H9 (cell line): ENCODE measurements at regions not wholly inside any gene's neighbourhood (a gene's known extent, or its start where the extent isn't known, plus 50 kb on each side); places are given as distances from the start of the nearest gene placed in this dataset.

Experiments used
- DNase-seq: peaks from one replicate; pipeline ENCODE4 v3.0.0-alpha.2; 2017
- H2AFZ ChIP-seq: one replicate; pipeline ENCODE4 v1.6.1; 2013; ENCODE audit warnings: mild to moderate bottlenecking, low read length, control low read depth, moderate library complexity
- H2AK5ac ChIP-seq: 2 replicates; pipeline ENCODE4 v1.6.1; 2013; ENCODE audit warnings: low read length, control low read depth, mixed read lengths; ENCODE audit not compliant: insufficient read length
- H2BK120ac ChIP-seq: one replicate; pipeline ENCODE4 v1.6.1; 2013; ENCODE audit warnings: low read depth, mild to moderate bottlenecking, low read length, control low read depth, inconsistent platforms; ENCODE audit not compliant: poor library complexity, severe bottlenecking
- H2BK12ac ChIP-seq: 2 replicates; pipeline ENCODE4 v1.6.1; 2013; ENCODE audit warnings: low read length, control low read depth, mixed read lengths, low read depth; ENCODE audit not compliant: insufficient read length
- H2BK15ac ChIP-seq: 2 replicates; pipeline ENCODE4 v1.6.1; 2013; ENCODE audit warnings: low read depth, low read length, control low read depth
- H2BK20ac ChIP-seq: one replicate; pipeline ENCODE4 v1.6.1; 2013; ENCODE audit warnings: low read depth, mild to moderate bottlenecking, low read length, control low read depth, inconsistent platforms; ENCODE audit not compliant: poor library complexity, severe bottlenecking
- H2BK5ac ChIP-seq: 2 replicates; pipeline ENCODE4 v1.6.1; 2013; ENCODE audit warnings: low read length, control low read depth, mixed read lengths; ENCODE audit not compliant: insufficient read length
- H3K14ac ChIP-seq: 2 replicates; pipeline ENCODE4 v1.6.1; 2013; ENCODE audit warnings: low read length, control low read depth; ENCODE audit not compliant: insufficient read depth
- H3K18ac ChIP-seq: 2 replicates; pipeline ENCODE4 v1.6.1; 2013; ENCODE audit warnings: low read depth, mild to moderate bottlenecking, mixed read lengths, low read length, control low read depth; ENCODE audit not compliant: insufficient read length
- H3K23ac ChIP-seq: 2 replicates; pipeline ENCODE4 v1.6.1; 2013; ENCODE audit warnings: low read length, control low read depth, mixed read lengths, low read depth; ENCODE audit not compliant: insufficient read length
- H3K23me2 ChIP-seq: 2 replicates; pipeline ENCODE4 v1.6.1; 2013; ENCODE audit warnings: low read depth, mild to moderate bottlenecking, mixed read lengths, low read length, control low read depth; ENCODE audit not compliant: insufficient read length, poor library complexity, severe bottlenecking
- H3K27ac ChIP-seq: 2 replicates; pipeline ENCODE4 v1.5.1; 2013; ENCODE audit warnings: low read length, control low read depth, mixed read lengths, low read depth; ENCODE audit not compliant: insufficient read length
- H3K27me3 ChIP-seq: 2 replicates; pipeline ENCODE4 v1.6.1; 2013; ENCODE audit warnings: low read length, control low read depth, inconsistent platforms; ENCODE audit not compliant: insufficient read depth
- H3K4ac ChIP-seq: 2 replicates; pipeline ENCODE4 v1.6.1; 2013; ENCODE audit warnings: low read depth, mild to moderate bottlenecking, control low read depth, inconsistent platforms, low read length, moderate library complexity
- H3K4me1 ChIP-seq: 2 replicates; pipeline ENCODE4 v1.6.1; 2013; ENCODE audit warnings: low read length, control low read depth, inconsistent platforms; ENCODE audit not compliant: insufficient read depth
- H3K4me2 ChIP-seq: 2 replicates; pipeline ENCODE4 v1.6.1; 2013; ENCODE audit warnings: low read length, control low read depth, mixed read lengths; ENCODE audit not compliant: insufficient read length, insufficient read depth
- H3K56ac ChIP-seq: 2 replicates; pipeline ENCODE4 v1.6.1; 2013; ENCODE audit warnings: low read depth, mild to moderate bottlenecking, mixed read lengths, low read length, control low read depth; ENCODE audit not compliant: insufficient read length
- H3K79me1 ChIP-seq: 2 replicates; pipeline ENCODE4 v1.6.1; 2013; ENCODE audit warnings: low read depth, mild to moderate bottlenecking, moderate library complexity, low read length, control low read depth, inconsistent platforms; ENCODE audit not compliant: insufficient read depth, poor library complexity, severe bottlenecking
- H3K79me2 ChIP-seq: 2 replicates; pipeline ENCODE4 v1.6.1; 2013; ENCODE audit warnings: low read length, control low read depth, inconsistent platforms; ENCODE audit not compliant: insufficient read depth
- H3K9ac ChIP-seq: 2 replicates; pipeline ENCODE4 v1.6.1; 2013; ENCODE audit warnings: low read length, control low read depth, mixed read lengths; ENCODE audit not compliant: insufficient read length; ENCODE audit errors: extremely low read depth
- H3K9me3 ChIP-seq: one replicate; pipeline ENCODE4 v1.6.1; 2013; ENCODE audit warnings: low read depth, low read length, inconsistent platforms; ENCODE audit not compliant: control insufficient read depth
- H3T11ph ChIP-seq: one replicate; pipeline ENCODE4 v1.6.1; 2013; ENCODE audit warnings: mild to moderate bottlenecking, low read length, control low read depth, inconsistent platforms
- H4K20me1 ChIP-seq: one replicate; pipeline ENCODE4 v1.6.1; 2013; ENCODE audit not compliant: control insufficient read depth, insufficient read length, insufficient read depth
- H4K5ac ChIP-seq: 2 replicates; pipeline ENCODE4 v1.6.1; 2013; ENCODE audit warnings: low read depth, mild to moderate bottlenecking, mixed read lengths, low read length, control low read depth; ENCODE audit not compliant: insufficient read length
- H4K8ac ChIP-seq: replicated peaks from 2 replicates; pipeline ENCODE4 v1.6.1; 2013; ENCODE audit warnings: low read length, control low read depth, mixed read lengths, low read depth; ENCODE audit not compliant: insufficient read length
- H4K91ac ChIP-seq: 2 replicates; pipeline ENCODE4 v1.6.1; 2013; ENCODE audit warnings: low read depth, mild to moderate bottlenecking, moderate library complexity, mixed read lengths, low read length, control low read depth; ENCODE audit not compliant: insufficient read length
- H3K27ac Mint-ChIP-seq, 3 experiments: 2 replicates in 2 of 3; 3 replicates in 1 of 3; pipeline ENCODE4 v1.8.0; 2020 to 2021; ENCODE audit warnings: mixed read lengths in 3 of 3, mild to moderate bottlenecking in 1 of 3, moderate library complexity in 1 of 3
- H3K27me3 Mint-ChIP-seq: 2 replicates; pipeline ENCODE4 v1.8.0; 2021; ENCODE audit warnings: low read depth, mild to moderate bottlenecking, moderate library complexity, mixed read lengths
- H3K36me3 Mint-ChIP-seq, 3 experiments: 2 replicates in 2 of 3; 3 replicates in 1 of 3; pipeline ENCODE4 v1.8.0; 2020 to 2021; ENCODE audit warnings: low read depth in 3 of 3, mixed read lengths in 3 of 3; ENCODE audit not compliant: insufficient read depth in 1 of 3
- H3K4me1 Mint-ChIP-seq, 2 experiments: 2 replicates each; pipeline ENCODE4 v1.8.0; 2020; ENCODE audit warnings: mixed read lengths in 2 of 2
- H3K4me3 Mint-ChIP-seq, 2 experiments: 2 replicates in 1 of 2; 3 replicates in 1 of 2; pipeline ENCODE4 v1.8.0; 2020 to 2021; ENCODE audit warnings: mild to moderate bottlenecking in 2 of 2, mixed read lengths in 2 of 2, moderate library complexity in 1 of 2
- H3K9me3 Mint-ChIP-seq, 2 experiments: 2 replicates in 1 of 2; 3 replicates in 1 of 2; pipeline ENCODE4 v1.8.0; 2020; ENCODE audit warnings: mild to moderate bottlenecking in 2 of 2, mixed read lengths in 2 of 2, moderate library complexity in 1 of 2
- WGBS: extraction: QIAGEN DNeasy Blood & Tissue Kit; methylation state at CpG from one replicate; pipeline ENCODE4 v1.1.7; 2013; ENCODE audit warnings: missing lambda C conversion rate, low lambda C conversion rate, mixed read lengths; ENCODE audit not compliant: insufficient read length; ENCODE audit errors: extremely low coverage; 5-methylcytosine and 5-hydroxymethylcytosine counted together
- TF ChIP-seq, protein P1 (sequence below): fragments of 200-600 bp; sonication (generic); conservative IDR thresholded peaks from 3 replicates; pipeline ENCODE4 v1.8.0; 2021; ENCODE audit warnings: antibody characterized with exemption, mild to moderate bottlenecking

DNA sequence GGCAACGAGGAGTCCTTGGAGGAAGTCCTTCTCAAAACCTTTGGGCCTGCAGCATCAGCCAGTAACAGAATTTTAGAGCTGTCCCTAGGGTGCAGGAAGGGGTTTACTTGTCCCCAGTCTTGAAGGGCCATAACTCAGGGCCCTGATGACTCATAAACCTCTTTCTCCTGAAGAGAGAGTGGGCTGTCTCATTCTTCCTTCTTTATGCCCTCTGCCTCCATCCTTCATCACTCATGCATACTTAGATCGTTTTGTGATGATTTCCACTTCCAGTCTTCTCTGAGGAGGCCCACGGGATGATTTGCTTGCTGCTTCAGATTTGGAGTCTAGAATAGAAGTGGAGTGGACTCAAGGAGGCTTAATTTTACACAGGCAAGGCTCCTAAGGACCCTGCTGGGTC lies 60.2 kb downstream of the NDUFS5 start:
- Histone ChIP-seq H4K91ac (no peak overlapping the region), H3K56ac (no peak overlapping the region), H3K23ac (no peak overlapping the region), H3K4me2 (no peak overlapping the region), H3T11ph (no peak overlapping the region), H3K14ac (no peak overlapping the region), H3K9me3 (no peaks in the 10 kb centered on the region), H4K5ac (no peak overlapping the region), H4K20me1 (no peaks in the 10 kb centered on the region), H3K79me2 (no peaks in the 10 kb centered on the region), H3K4ac (no peak overlapping the region), H2AFZ (no peak overlapping the region), H3K79me1 (no peaks in the 10 kb centered on the region), H4K8ac (no peak overlapping the region), H2BK15ac (no peak overlapping the region), H2AK5ac (no peak overlapping the region), H2BK5ac (no peak overlapping the region), H2BK12ac (no peak overlapping the region), H3K23me2 (peaks cover 4% of the 10 kb centered on the region), H2BK20ac (no peak overlapping the region), H3K18ac (no peak overlapping the region), H3K4me1 (no peaks in the 10 kb centered on the region), H2BK120ac (no peak overlapping the region), H3K9ac (no peak overlapping the region), H3K27me3 (peaks cover 3% of the 10 kb centered on the region), H3K27ac (no peak overlapping the region)
- Mint-ChIP-seq H3K9me3 (no peaks in the 10 kb centered on the region; a peak in 1 of 5 replicates), H3K27me3 (peaks cover 38% of the 10 kb centered on the region), H3K4me3 (no peak overlapping the region), H3K4me1 (peaks cover 17 to 21% of the 10 kb centered on the region in 2 experiments), H3K27ac (no peak overlapping the region; a peak in 1 of 7 replicates), H3K36me3 (peaks cover 0 to 6% (median 0%) of the 10 kb centered on the region in 3 experiments; a peak in 2 of 7 replicates)
- whole genome bisulfite sequencing: no CpG with 5 or more reads among the region's 3 CpGs
- TF ChIP-seq, protein P1, sequence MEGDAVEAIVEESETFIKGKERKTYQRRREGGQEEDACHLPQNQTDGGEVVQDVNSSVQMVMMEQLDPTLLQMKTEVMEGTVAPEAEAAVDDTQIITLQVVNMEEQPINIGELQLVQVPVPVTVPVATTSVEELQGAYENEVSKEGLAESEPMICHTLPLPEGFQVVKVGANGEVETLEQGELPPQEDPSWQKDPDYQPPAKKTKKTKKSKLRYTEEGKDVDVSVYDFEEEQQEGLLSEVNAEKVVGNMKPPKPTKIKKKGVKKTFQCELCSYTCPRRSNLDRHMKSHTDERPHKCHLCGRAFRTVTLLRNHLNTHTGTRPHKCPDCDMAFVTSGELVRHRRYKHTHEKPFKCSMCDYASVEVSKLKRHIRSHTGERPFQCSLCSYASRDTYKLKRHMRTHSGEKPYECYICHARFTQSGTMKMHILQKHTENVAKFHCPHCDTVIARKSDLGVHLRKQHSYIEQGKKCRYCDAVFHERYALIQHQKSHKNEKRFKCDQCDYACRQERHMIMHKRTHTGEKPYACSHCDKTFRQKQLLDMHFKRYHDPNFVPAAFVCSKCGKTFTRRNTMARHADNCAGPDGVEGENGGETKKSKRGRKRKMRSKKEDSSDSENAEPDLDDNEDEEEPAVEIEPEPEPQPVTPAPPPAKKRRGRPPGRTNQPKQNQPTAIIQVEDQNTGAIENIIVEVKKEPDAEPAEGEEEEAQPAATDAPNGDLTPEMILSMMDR: no peak
- DNase-seq: no peak
